Hepatocyte (in vitro differentiated cells): ENCODE measurements at regions not wholly inside any gene's neighbourhood (a gene's known extent, or its start where the extent isn't known, plus 50 kb on each side); places are given as distances from the start of the nearest gene placed in this dataset.

Source experiments
- DNase-seq: peaks from one replicate; pipeline ENCODE4 v3.0.0-alpha.2; 2016; ENCODE audit warnings: low spot score
- H2AFZ ChIP-seq: fragments of 200-600 bp; sonication (generic); 2 replicates; pipeline ENCODE4 v1.6.0; 2016; ENCODE audit warnings: antibody characterized with exemption, mild to moderate bottlenecking
- H3K27ac ChIP-seq: fragments of 200-600 bp; sonication (generic); 2 replicates; pipeline ENCODE4 v1.5.1; 2016; ENCODE audit warnings: mild to moderate bottlenecking
- H3K27me3 ChIP-seq: fragments of 200-600 bp; sonication (generic); 2 replicates; pipeline ENCODE4 v1.6.1; 2016
- H3K36me3 ChIP-seq: fragments of 200-600 bp; sonication (generic); replicated peaks from 2 replicates; pipeline ENCODE4 v1.5.1; 2016; ENCODE audit warnings: low read depth; ENCODE audit not compliant: insufficient read depth
- H3K4me1 ChIP-seq: fragments of 200-600 bp; sonication (generic); 2 replicates; pipeline ENCODE4 v1.5.1; 2016; ENCODE audit warnings: mild to moderate bottlenecking, moderate library complexity; ENCODE audit not compliant: insufficient read depth
- H3K4me2 ChIP-seq: fragments of 200-600 bp; sonication (generic); 2 replicates; pipeline ENCODE4 v1.6.0; 2016
- H3K4me3 ChIP-seq: fragments of 200-600 bp; sonication (generic); 2 replicates; pipeline ENCODE4 v1.5.1; 2016; ENCODE audit warnings: mild to moderate bottlenecking
- H3K79me2 ChIP-seq: fragments of 200-600 bp; sonication (generic); 2 replicates; pipeline ENCODE4 v1.6.0; 2017; ENCODE audit warnings: mild to moderate bottlenecking
- H3K9me2 ChIP-seq: fragments of 200-600 bp; sonication (generic); replicated peaks from 2 replicates; pipeline ENCODE4 v1.6.0; 2017; ENCODE audit warnings: mild to moderate bottlenecking; ENCODE audit not compliant: insufficient read depth
- H3K9me3 ChIP-seq: fragments of 200-600 bp; sonication (generic); 2 replicates; pipeline ENCODE4 v1.5.1; 2016; ENCODE audit warnings: low read depth, mild to moderate bottlenecking
- H4K20me1 ChIP-seq: fragments of 200-600 bp; sonication (generic); 2 replicates; pipeline ENCODE4 v1.6.0; 2016; ENCODE audit warnings: mild to moderate bottlenecking; ENCODE audit not compliant: insufficient read depth, poor library complexity, severe bottlenecking
- EZH2 ChIP-seq: fragments of 200-600 bp; sonication (generic); IDR thresholded peaks from 2 replicates; pipeline ENCODE4 v1.6.1; 2016; ENCODE audit warnings: antibody characterized with exemption, mild to moderate bottlenecking, borderline replicate concordance
- EZH2phosphoT487 ChIP-seq: fragments of 200-600 bp; sonication (generic); IDR thresholded peaks from one replicate; pipeline ENCODE4 v1.6.1; 2018; ENCODE audit warnings: antibody characterized with exemption, mild to moderate bottlenecking, low read depth, moderate library complexity; ENCODE audit not compliant: unreplicated experiment, severe bottlenecking
- WGBS: methylation state at CpG from one replicate; pipeline ENCODE4 v1.1.6; 2016; ENCODE audit warnings: low lambda C conversion rate; ENCODE audit errors: missing lambda C conversion rate; 5-methylcytosine and 5-hydroxymethylcytosine counted together
- TF ChIP-seq, protein P1 (sequence below): fragments of 200-600 bp; sonication (generic); IDR thresholded peaks from 2 replicates; pipeline ENCODE4 v1.5.1; 2016; ENCODE audit warnings: antibody characterized with exemption, mild to moderate bottlenecking; ENCODE audit not compliant: poor library complexity

DNA sequence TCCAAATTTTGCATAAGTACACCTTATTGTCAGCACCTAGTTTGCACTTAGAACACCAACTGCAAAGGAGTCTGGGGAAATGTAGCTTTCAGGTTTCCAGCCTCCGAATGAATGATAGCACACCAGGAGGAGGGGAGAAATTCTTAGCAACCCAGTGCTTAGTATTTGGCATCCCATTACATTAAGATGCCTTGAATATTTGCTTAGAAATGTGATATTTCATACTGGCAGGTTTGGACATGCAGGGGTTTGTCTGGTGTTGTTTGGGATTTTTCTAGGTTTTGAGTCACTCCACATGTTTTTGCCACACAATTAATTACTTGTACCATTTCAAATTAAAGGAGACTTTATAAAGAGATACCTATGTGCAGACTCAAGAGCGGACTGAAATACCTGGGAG, 60.3 kb upstream of the CAMK2D start:
- DNase-seq = no peak
- no peaks in the 10 kb centered on the region for H3K27me3 ChIP-seq
- H3K4me1 ChIP-seq = no peaks in the 10 kb centered on the region
- no peaks in the 10 kb centered on the region for H3K9me3 ChIP-seq
- no peaks in the 10 kb centered on the region for H4K20me1 ChIP-seq
- no peak for TF ChIP-seq EZH2phosphoT487
- TF ChIP-seq, protein P1, sequence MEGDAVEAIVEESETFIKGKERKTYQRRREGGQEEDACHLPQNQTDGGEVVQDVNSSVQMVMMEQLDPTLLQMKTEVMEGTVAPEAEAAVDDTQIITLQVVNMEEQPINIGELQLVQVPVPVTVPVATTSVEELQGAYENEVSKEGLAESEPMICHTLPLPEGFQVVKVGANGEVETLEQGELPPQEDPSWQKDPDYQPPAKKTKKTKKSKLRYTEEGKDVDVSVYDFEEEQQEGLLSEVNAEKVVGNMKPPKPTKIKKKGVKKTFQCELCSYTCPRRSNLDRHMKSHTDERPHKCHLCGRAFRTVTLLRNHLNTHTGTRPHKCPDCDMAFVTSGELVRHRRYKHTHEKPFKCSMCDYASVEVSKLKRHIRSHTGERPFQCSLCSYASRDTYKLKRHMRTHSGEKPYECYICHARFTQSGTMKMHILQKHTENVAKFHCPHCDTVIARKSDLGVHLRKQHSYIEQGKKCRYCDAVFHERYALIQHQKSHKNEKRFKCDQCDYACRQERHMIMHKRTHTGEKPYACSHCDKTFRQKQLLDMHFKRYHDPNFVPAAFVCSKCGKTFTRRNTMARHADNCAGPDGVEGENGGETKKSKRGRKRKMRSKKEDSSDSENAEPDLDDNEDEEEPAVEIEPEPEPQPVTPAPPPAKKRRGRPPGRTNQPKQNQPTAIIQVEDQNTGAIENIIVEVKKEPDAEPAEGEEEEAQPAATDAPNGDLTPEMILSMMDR = no peak
- H3K4me2 ChIP-seq = no peak overlapping the region
- H3K4me3 ChIP-seq = no peak overlapping the region
- 78% methylated on average over 2 of the region's 2 CpGs for WGBS
- no peaks in the 10 kb centered on the region for H3K36me3 ChIP-seq
- H3K9me2 ChIP-seq = no peaks in the 10 kb centered on the region
- no peak overlapping the region for H2AFZ ChIP-seq
- no peaks in the 10 kb centered on the region for H3K79me2 ChIP-seq
- H3K27ac ChIP-seq = no peak overlapping the region

GRCh38 chr4:113820108-113820507, 58.6 kb upstream of the CAMK2D start:
- Histone ChIP-seq H3K36me3 (no peaks in the 10 kb centered on the region), H3K4me2 (no peak overlapping the region), H3K27ac (no peak overlapping the region), H3K9me2 (no peaks in the 10 kb centered on the region), H3K27me3 (no peaks in the 10 kb centered on the region), H3K4me3 (no peak overlapping the region), H3K4me1 (no peaks in the 10 kb centered on the region), H2AFZ (no peak overlapping the region), H3K9me3 (no peaks in the 10 kb centered on the region), H4K20me1 (no peaks in the 10 kb centered on the region), H3K79me2 (no peaks in the 10 kb centered on the region)
- 49% methylated on average over 3 of the region's 3 CpGs for WGBS
- TF ChIP-seq EZH2phosphoT487 (no peak), EZH2 (no peak)
- TF ChIP-seq, protein P1 = no peak
- no peak for DNase-seq

- H3K9me3 ChIP-seq = no peaks in the 10 kb centered on the region
- no peak overlapping the region for H3K4me3 ChIP-seq
- TF ChIP-seq EZH2 = no peak
- no peak for TF ChIP-seq EZH2phosphoT487
- TF ChIP-seq, protein P1 = no peak
- no peaks in the 10 kb centered on the region for H3K9me2 ChIP-seq
- 89% methylated on average over 2 of the region's 2 CpGs for WGBS
- H3K4me1 ChIP-seq = no peaks in the 10 kb centered on the region
- no peak overlapping the region for H3K27ac ChIP-seq
- no peaks in the 10 kb centered on the region for H3K36me3 ChIP-seq
- H3K79me2 ChIP-seq = no peaks in the 10 kb centered on the region
- H3K4me2 ChIP-seq = no peak overlapping the region
- H3K27me3 ChIP-seq = no peaks in the 10 kb centered on the region
- H2AFZ ChIP-seq = no peak overlapping the region
- H4K20me1 ChIP-seq = no peaks in the 10 kb centered on the region
- no peak for DNase-seq
Measured at GRCh38 chr4:113815826-113816225, 54.3 kb upstream of the CAMK2D start.

- DNase-seq = no peak
- H3K9me2 ChIP-seq = no peaks in the 10 kb centered on the region
- H3K4me2 ChIP-seq = no peak overlapping the region
- no peak overlapping the region for H2AFZ ChIP-seq
- no peak for TF ChIP-seq EZH2phosphoT487
- TF ChIP-seq, protein P1 = no peak
- TF ChIP-seq EZH2 = no peak
- H3K4me3 ChIP-seq = no peak overlapping the region
- H3K9me3 ChIP-seq = no peaks in the 10 kb centered on the region
- H3K79me2 ChIP-seq = no peaks in the 10 kb centered on the region
- H3K27ac ChIP-seq = no peak overlapping the region
- no peaks in the 10 kb centered on the region for H4K20me1 ChIP-seq
- H3K36me3 ChIP-seq = no peaks in the 10 kb centered on the region
- no peaks in the 10 kb centered on the region for H3K27me3 ChIP-seq
- H3K4me1 ChIP-seq = no peaks in the 10 kb centered on the region
Measured at GRCh38 chr4:113811359-113811758, 49.8 kb upstream of the CAMK2D start.
